ENCODE measurements at regions not wholly inside any gene's neighbourhood (a gene's known extent, or its start where the extent isn't known, plus 50 kb on each side); places are given as distances from the start of the nearest gene placed in this dataset.

DNA sequence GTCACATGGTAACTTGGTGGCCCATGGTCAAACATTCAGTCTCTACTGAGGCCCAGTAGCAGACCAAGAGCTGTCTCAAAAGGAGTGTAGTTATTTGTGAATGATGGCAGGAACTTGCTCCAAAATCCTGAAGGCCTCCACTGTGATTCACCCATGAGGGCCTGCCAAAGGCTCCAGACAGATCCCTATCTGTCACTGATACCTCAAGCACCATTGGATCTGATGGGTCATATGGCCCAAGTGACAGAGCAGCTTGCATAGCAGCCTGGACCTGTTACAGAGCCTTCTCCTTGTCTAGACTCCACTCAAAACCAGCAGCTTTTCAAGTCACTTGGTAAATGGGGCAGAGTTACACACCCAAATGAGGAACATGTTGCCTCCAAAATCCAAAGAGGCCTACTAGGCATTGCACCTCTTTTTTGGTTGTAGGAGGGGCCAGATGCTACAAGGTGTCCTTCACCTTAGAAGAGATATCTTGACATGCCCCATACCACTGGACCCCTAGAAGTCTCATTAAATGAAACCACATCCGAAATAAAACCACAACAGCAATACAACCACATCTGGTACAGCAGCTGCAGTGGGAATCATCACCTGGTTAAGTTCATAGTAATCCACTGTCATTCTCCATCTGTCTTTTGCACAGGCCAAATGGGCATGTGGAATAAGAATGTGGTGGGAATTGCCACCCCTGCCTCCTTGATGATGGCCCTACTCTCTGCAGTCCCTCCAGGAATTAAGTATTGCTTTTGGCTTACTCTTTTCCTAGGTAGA, 150.4 kb upstream of the MAX start:
- peaks cover 41% of the 10 kb centered on the region for H3K4me1 ChIP-seq
- no peak overlapping the region for H3K4me3 ChIP-seq
- no peaks in the 10 kb centered on the region for H3K27me3 ChIP-seq
- ATAC-seq (no peak), DNase-seq (no peak)
- no peak overlapping the region for H3K27ac ChIP-seq
- no peak for TF ChIP-seq POLR2A (IDR thresholded peaks at IDR 0.05)
- TF ChIP-seq, protein P1, sequence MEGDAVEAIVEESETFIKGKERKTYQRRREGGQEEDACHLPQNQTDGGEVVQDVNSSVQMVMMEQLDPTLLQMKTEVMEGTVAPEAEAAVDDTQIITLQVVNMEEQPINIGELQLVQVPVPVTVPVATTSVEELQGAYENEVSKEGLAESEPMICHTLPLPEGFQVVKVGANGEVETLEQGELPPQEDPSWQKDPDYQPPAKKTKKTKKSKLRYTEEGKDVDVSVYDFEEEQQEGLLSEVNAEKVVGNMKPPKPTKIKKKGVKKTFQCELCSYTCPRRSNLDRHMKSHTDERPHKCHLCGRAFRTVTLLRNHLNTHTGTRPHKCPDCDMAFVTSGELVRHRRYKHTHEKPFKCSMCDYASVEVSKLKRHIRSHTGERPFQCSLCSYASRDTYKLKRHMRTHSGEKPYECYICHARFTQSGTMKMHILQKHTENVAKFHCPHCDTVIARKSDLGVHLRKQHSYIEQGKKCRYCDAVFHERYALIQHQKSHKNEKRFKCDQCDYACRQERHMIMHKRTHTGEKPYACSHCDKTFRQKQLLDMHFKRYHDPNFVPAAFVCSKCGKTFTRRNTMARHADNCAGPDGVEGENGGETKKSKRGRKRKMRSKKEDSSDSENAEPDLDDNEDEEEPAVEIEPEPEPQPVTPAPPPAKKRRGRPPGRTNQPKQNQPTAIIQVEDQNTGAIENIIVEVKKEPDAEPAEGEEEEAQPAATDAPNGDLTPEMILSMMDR (IDR thresholded peaks at IDR 0.05): no peak
- intact Hi-C loops (cut with DNase I): no loop called here
- H3K9me3 ChIP-seq: no peaks in the 10 kb centered on the region
- 94 to 100% methylated on average over 1 of the region's 1 CpG for whole genome bisulfite sequencing, 2 donors
- H3K36me3 ChIP-seq (replicated peaks in 1 of 2; ENCODE audit: insufficient read depth in 1 of 2, low read depth in 2 of 2): no peaks in the 10 kb centered on the region

- WGBS, 2 donors: 45 to 51% methylated on average over 5 of the region's 5 CpGs
- TF ChIP-seq, protein P1 (IDR thresholded peaks at IDR 0.05): no peak
- TF ChIP-seq POLR2A (IDR thresholded peaks at IDR 0.05): no peak
- H3K27me3 ChIP-seq: no peaks in the 10 kb centered on the region
- ATAC-seq: no peak
- peak overlapping the region in 1 of 4 donors; percentile 20 for H3K27ac ChIP-seq
- H3K9me3 ChIP-seq: no peaks in the 10 kb centered on the region
- intact Hi-C loops (cut with DNase I): no loop called here
- peaks cover 32% of the 10 kb centered on the region for H3K4me1 ChIP-seq
- H3K36me3 ChIP-seq (replicated peaks in 1 of 2; ENCODE audit: insufficient read depth in 1 of 2, low read depth in 2 of 2): no peaks in the 10 kb centered on the region
- H3K4me3 ChIP-seq: no peak overlapping the region
- peak in 2 of 4 donors; percentile 7 to 40 for DNase-seq
These were observed 152.8 kb upstream of the MAX start for GRCh38 chr14:65255029-65255545.

DNA sequence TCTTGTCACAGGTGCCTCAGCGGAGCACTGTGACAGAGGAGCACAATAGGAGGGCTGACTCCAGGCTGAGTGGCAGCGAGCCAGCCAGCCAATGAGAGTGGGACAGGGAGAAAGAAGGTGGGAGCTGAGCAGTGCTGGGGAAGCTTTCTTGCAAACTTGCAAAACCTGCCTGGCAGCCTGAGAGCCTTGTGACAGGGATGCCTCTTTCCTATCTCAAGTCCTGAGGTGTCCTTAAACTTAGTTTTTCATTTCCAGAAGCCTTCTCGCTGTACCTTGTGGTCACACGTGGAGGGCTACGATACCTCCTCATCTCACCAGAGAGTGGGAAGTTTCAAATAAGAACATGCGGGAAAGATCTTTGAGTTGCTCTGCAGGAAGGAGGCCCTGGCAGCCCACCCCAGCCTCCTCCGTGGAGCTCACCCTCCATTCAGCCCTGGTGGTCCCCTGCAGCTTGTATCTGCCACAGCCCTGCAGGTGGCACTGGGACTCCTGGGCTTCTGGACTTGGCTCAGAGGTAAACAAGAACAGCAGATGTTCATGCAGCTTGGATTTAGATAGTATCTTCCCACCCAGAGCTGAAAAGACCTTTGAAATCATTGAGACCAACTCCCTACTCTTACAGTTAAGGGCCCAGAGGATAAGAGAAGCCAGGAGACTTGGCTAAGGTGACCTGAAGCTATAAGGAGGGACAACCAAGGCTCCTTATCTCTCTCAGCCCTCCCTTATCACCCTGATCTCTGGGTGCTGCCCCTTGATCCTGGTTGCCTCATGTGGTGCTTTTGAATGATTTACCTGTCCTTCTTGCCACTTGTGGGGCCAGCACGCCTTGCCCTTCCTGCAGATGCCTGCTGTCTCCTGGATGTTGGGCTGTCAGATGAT, 153.5 kb upstream of the MAX start:
- Histone ChIP-seq H3K36me3 (replicated peaks in 1 of 2; ENCODE audit: insufficient read depth in 1 of 2, low read depth in 2 of 2) (no peaks in the 10 kb centered on the region), H3K4me1 (peaks cover 25% of the 10 kb centered on the region), H3K4me3 (no peak overlapping the region), H3K9me3 (no peaks in the 10 kb centered on the region), H3K27ac (peak overlapping the region in 2 of 4 donors; percentile 14 to 20), H3K27me3 (no peaks in the 10 kb centered on the region)
- intact Hi-C loops (cut with DNase I): no loop called here
- no peak for TF ChIP-seq POLR2A (IDR thresholded peaks at IDR 0.05)
- TF ChIP-seq, protein P1 (IDR thresholded peaks at IDR 0.05): peak in 4 of 7 experiments; percentile 24 to 44 (median 25)
- DNase-seq: peak; percentile 44 to 77 (median 68)
- ATAC-seq: peak; percentile 62
- 34 to 36% methylated on average over 8 of the region's 8 CpGs for WGBS, 2 donors

DNA sequence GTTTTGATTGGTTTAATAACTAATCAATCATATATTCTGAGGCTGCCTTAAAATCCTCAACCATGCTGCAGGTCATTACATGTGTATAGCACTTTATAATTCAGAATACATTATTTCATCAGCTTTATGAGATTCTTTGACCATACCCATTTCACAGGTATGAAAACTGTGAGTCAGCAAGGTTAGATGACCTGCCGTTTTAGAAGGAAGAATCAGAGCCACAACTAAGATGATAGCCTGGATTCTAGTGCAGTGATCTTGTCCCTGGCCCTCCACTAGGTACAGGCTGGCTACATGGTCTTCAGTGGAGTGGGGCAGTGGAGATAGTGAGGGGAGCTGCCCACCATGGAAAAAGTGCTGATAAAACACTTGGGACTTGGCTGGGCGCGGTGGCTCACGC, 154.4 kb upstream of the MAX start:
- DNase-seq: no peak
- intact Hi-C loops (cut with DNase I): no loop called here
- Histone ChIP-seq H3K9me3 (no peaks in the 10 kb centered on the region), H3K4me3 (no peak overlapping the region), H3K27me3 (no peaks in the 10 kb centered on the region), H3K27ac (no peak overlapping the region), H3K4me1 (peaks cover 18% of the 10 kb centered on the region), H3K36me3 (replicated peaks in 1 of 2; ENCODE audit: insufficient read depth in 1 of 2, low read depth in 2 of 2) (no peaks in the 10 kb centered on the region)
- 77 to 85% methylated on average over 4 of the region's 4 CpGs for WGBS, 2 donors
- ATAC-seq: no peak
- TF ChIP-seq POLR2A (IDR thresholded peaks at IDR 0.05): no peak
- TF ChIP-seq, protein P1 (IDR thresholded peaks at IDR 0.05): no peak

Measured in body of pancreas (tissue), 4 donors.